ENCODE measurements at regions not wholly inside any gene's neighbourhood (a gene's known extent, or its start where the extent isn't known, plus 50 kb on each side); places are given as distances from the start of the nearest gene placed in this dataset.

DNA sequence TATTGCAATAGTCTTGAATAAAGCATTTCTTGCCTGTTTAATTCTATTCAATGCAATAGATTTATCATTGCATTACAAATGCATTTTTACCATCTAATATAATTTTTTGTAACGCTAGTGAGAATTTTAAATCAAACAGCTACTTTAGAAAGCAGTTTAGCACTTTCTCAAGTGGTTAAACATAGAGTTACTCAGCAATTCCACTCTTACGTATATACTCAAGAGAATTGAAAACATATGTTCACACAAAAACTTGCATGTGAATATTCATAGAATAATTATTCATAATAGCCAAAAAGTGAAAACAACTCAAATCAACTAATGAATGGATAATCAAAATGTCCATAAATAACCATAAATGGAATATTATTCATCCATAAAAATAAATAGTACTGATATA lies 244.7 kb downstream of the TMEM167A start:
- H3K36me3 ChIP-seq (ENCODE audit: control insufficient read depth in 3 of 3, insufficient read depth in 3 of 3, low read length in 3 of 3) = no peaks in the 10 kb centered on the region
- H3K4me3 ChIP-seq (ENCODE audit: low read length in 3 of 3) = no peak overlapping the region
- H3K27ac ChIP-seq (ENCODE audit: low read depth, low read length) = no peak overlapping the region
- H3K9me3 ChIP-seq (ENCODE audit: control insufficient read depth in 3 of 3, low read length in 3 of 3) = no peaks in the 10 kb centered on the region
- H3K27me3 ChIP-seq (ENCODE audit: control insufficient read depth in 3 of 3, insufficient read depth in 3 of 3, low read length in 3 of 3) = no peaks in the 10 kb centered on the region
- H3K9ac ChIP-seq (ENCODE audit: low read depth in 1 of 3, low read length in 3 of 3) = no peak overlapping the region
- no peaks in the 10 kb centered on the region for H3K4me1 ChIP-seq (ENCODE audit: control insufficient read depth in 3 of 3, insufficient read depth in 3 of 3, low read length in 3 of 3)

DNA sequence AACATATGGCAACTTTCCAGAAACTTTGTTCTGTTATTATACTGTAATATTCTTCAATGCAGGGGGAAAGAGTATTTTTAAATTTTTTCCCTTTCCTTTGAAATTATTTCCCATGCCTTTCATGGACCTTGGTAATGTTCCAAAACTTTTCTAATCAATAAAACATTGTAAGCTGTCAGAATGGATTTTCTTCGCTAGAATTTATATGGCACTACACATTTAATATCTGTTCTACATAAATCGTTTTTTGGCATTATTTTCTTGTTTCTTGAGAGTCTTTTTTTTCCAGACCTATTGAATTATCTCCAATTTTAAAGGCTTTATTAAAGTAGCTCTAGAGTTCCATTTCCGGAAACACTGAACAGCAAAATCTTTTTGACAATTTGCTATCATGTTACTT lies 249.0 kb downstream of the TMEM167A start:
- H3K36me3 ChIP-seq (ENCODE audit: control insufficient read depth in 3 of 3, insufficient read depth in 3 of 3, low read length in 3 of 3) = no peaks in the 10 kb centered on the region
- H3K27ac ChIP-seq (ENCODE audit: low read depth, low read length) = no peak overlapping the region
- H3K9ac ChIP-seq (ENCODE audit: low read depth in 1 of 3, low read length in 3 of 3) = no peak overlapping the region
- no peaks in the 10 kb centered on the region for H3K4me1 ChIP-seq (ENCODE audit: control insufficient read depth in 3 of 3, insufficient read depth in 3 of 3, low read length in 3 of 3)
- no peaks in the 10 kb centered on the region for H3K27me3 ChIP-seq (ENCODE audit: control insufficient read depth in 3 of 3, insufficient read depth in 3 of 3, low read length in 3 of 3)
- no peaks in the 10 kb centered on the region for H3K9me3 ChIP-seq (ENCODE audit: control insufficient read depth in 3 of 3, low read length in 3 of 3)
- H3K4me3 ChIP-seq (ENCODE audit: low read length in 3 of 3) = no peak overlapping the region

DNA sequence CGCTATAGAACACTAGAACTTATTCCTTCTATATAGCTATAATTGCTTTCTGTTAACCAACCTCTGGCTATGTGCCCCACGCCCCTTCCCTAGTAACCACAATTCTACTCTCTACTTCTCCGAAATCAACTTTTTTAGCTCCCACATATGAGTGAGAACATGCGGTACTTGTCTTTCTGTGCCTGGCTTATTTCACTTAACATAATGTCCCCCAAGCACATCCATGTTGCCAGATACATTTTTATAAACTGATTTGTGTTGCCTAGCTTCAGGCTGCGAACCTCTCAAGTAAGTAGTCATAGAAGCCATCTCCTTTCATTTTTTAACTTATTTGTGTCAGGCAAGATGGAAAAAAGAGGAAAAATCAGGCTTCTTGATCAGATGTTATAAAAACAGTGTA lies 249.5 kb downstream of the TMEM167A start:
- Histone ChIP-seq H3K4me1 (ENCODE audit: control insufficient read depth in 3 of 3, insufficient read depth in 3 of 3, low read length in 3 of 3) (no peaks in the 10 kb centered on the region), H3K27me3 (ENCODE audit: control insufficient read depth in 3 of 3, insufficient read depth in 3 of 3, low read length in 3 of 3) (no peaks in the 10 kb centered on the region), H3K27ac (ENCODE audit: low read depth, low read length) (no peak overlapping the region), H3K36me3 (ENCODE audit: control insufficient read depth in 3 of 3, insufficient read depth in 3 of 3, low read length in 3 of 3) (no peaks in the 10 kb centered on the region), H3K9me3 (ENCODE audit: control insufficient read depth in 3 of 3, low read length in 3 of 3) (no peaks in the 10 kb centered on the region), H3K4me3 (ENCODE audit: low read length in 3 of 3) (no peak overlapping the region), H3K9ac (ENCODE audit: low read depth in 1 of 3, low read length in 3 of 3) (no peak overlapping the region)

DNA sequence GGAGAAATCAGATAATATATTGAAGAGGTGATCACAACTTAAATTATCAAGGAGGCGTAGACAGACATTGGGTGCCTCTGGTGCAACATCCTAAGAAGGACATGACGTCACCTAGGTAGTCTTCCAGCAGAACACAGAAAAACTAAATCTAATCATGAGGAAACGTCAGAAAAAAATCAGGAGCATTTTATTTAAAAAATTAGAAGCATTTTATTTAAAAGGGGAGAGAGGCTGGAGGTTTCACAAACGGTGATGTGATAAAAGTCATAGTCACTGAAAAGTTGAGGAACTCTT lies 254.6 kb downstream of the TMEM167A start:
- no peaks in the 10 kb centered on the region for H3K27me3 ChIP-seq (ENCODE audit: control insufficient read depth in 3 of 3, insufficient read depth in 3 of 3, low read length in 3 of 3)
- H3K4me3 ChIP-seq (ENCODE audit: low read length in 3 of 3) = no peak overlapping the region
- no peaks in the 10 kb centered on the region for H3K4me1 ChIP-seq (ENCODE audit: control insufficient read depth in 3 of 3, insufficient read depth in 3 of 3, low read length in 3 of 3)
- H3K27ac ChIP-seq (ENCODE audit: low read depth, low read length) = no peak overlapping the region
- no peaks in the 10 kb centered on the region for H3K9me3 ChIP-seq (ENCODE audit: control insufficient read depth in 3 of 3, low read length in 3 of 3)
- no peaks in the 10 kb centered on the region for H3K36me3 ChIP-seq (ENCODE audit: control insufficient read depth in 3 of 3, insufficient read depth in 3 of 3, low read length in 3 of 3)
- H3K9ac ChIP-seq (ENCODE audit: low read depth in 1 of 3, low read length in 3 of 3) = no peak overlapping the region

DNA sequence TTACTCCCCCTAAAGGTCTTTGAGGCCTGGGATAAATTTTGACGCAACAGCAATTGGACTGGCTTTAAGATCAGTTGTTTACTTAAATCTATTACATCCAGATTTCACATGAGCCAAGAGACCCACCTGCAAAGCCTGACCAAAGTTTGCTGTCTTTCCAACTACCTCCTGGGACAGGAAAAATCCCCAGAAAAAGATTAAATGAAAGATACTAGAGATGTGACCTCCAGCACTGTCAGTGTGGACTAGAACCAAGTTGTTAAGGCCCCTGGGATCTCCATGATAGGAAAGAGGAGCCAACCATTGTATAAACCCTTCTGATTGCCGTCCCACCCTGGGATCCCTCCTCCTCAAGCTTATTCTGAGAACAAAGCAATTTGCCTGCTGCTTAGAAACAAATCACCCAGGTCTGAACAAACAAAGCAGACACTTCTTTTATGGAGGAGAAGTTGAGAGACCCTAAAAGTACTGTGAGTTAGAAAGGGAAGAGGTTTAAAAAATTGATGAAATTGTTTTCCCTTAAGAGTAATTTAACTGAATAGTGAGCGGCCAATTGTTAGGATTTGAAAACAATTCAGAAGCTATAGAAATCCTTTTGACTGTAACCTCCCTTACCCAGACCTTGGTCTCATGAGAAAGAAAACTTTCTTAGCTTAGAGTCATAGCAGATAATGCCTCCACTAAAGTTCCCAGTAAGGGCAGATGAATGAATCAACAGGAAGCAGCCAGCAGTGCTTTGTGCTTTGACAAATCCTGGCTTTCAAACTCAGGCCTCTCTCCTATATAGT lies 255.2 kb downstream of the TMEM167A start:
- no peak overlapping the region for H3K4me3 ChIP-seq (ENCODE audit: low read length in 3 of 3)
- no peak overlapping the region for H3K9ac ChIP-seq (ENCODE audit: low read depth in 1 of 3, low read length in 3 of 3)
- no peak overlapping the region for H3K27ac ChIP-seq (ENCODE audit: low read depth, low read length)
- no peaks in the 10 kb centered on the region for H3K36me3 ChIP-seq (ENCODE audit: control insufficient read depth in 3 of 3, insufficient read depth in 3 of 3, low read length in 3 of 3)
- H3K9me3 ChIP-seq (ENCODE audit: control insufficient read depth in 3 of 3, low read length in 3 of 3) = no peaks in the 10 kb centered on the region
- no peaks in the 10 kb centered on the region for H3K4me1 ChIP-seq (ENCODE audit: control insufficient read depth in 3 of 3, insufficient read depth in 3 of 3, low read length in 3 of 3)
- H3K27me3 ChIP-seq (ENCODE audit: control insufficient read depth in 3 of 3, insufficient read depth in 3 of 3, low read length in 3 of 3) = no peaks in the 10 kb centered on the region

DNA sequence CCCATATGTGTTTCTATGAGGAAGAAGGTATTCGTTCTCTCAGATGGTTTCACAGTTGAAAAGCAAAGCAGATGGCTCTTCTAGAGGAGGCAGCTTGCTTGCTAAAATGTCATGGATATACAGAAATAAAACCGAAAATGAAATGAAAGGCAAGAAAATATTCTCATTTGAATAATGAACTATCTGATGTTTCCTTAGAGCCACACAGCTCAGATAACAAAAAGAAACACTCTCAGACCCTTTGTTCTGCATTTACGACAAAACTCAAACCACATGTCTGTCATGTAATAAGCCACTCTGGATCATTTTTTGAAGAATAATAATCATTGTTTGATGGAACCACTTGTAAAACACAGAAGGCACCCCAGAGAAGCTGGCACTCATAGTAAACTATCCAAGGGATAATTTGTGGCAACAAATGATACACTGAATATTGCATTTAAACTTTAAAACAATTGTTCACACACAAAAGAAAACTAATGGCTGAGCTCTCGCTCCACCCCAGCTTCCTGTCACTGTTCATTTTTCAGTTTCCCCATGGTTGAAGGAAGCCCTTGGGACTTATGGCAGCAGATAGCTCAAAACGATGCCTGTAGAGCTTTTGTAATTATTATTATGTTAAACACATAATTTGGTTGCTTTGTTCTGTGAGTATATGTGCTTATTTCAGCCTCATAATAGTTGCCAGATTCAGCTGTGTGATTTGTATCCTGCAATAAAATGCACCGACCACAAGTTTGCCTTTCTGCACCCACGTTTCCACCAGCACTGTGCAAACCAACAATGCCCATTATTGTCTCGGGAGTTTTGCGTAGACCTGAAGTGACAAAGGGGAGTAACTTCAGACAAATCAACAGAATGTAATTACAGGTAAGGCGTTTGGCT lies 256.0 kb downstream of the TMEM167A start:
- Histone ChIP-seq H3K9me3 (ENCODE audit: control insufficient read depth in 3 of 3, low read length in 3 of 3) (no peaks in the 10 kb centered on the region), H3K9ac (ENCODE audit: low read depth in 1 of 3, low read length in 3 of 3) (no peak overlapping the region), H3K27me3 (ENCODE audit: control insufficient read depth in 3 of 3, insufficient read depth in 3 of 3, low read length in 3 of 3) (no peaks in the 10 kb centered on the region), H3K27ac (ENCODE audit: low read depth, low read length) (no peak overlapping the region), H3K4me1 (ENCODE audit: control insufficient read depth in 3 of 3, insufficient read depth in 3 of 3, low read length in 3 of 3) (no peaks in the 10 kb centered on the region), H3K36me3 (ENCODE audit: control insufficient read depth in 3 of 3, insufficient read depth in 3 of 3, low read length in 3 of 3) (no peaks in the 10 kb centered on the region), H3K4me3 (ENCODE audit: low read length in 3 of 3) (no peak overlapping the region)

DNA sequence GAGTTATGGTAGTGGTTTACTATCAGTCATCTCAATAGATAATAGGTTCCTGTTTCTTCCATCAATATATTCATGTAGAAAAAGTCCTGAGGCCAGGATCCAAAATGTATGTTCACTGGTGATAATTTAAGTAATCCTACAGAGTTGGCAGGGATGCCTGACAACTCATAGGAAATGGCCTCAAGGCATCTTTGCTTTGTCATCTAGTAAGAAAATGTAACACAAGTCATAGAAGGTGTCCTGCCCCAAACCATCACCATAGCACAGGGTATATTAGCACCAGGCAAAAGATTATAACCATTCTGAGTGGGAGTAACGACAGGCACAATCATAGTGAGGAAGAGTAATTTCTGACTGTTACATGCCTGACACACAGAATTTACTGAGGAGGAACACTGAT lies 257.0 kb downstream of the TMEM167A start:
- H3K27me3 ChIP-seq (ENCODE audit: control insufficient read depth in 3 of 3, insufficient read depth in 3 of 3, low read length in 3 of 3) = no peaks in the 10 kb centered on the region
- no peak overlapping the region for H3K27ac ChIP-seq (ENCODE audit: low read depth, low read length)
- H3K4me1 ChIP-seq (ENCODE audit: control insufficient read depth in 3 of 3, insufficient read depth in 3 of 3, low read length in 3 of 3) = no peaks in the 10 kb centered on the region
- H3K9ac ChIP-seq (ENCODE audit: low read depth in 1 of 3, low read length in 3 of 3) = no peak overlapping the region
- H3K4me3 ChIP-seq (ENCODE audit: low read length in 3 of 3) = no peak overlapping the region
- no peaks in the 10 kb centered on the region for H3K36me3 ChIP-seq (ENCODE audit: control insufficient read depth in 3 of 3, insufficient read depth in 3 of 3, low read length in 3 of 3)
- no peaks in the 10 kb centered on the region for H3K9me3 ChIP-seq (ENCODE audit: control insufficient read depth in 3 of 3, low read length in 3 of 3)

DNA sequence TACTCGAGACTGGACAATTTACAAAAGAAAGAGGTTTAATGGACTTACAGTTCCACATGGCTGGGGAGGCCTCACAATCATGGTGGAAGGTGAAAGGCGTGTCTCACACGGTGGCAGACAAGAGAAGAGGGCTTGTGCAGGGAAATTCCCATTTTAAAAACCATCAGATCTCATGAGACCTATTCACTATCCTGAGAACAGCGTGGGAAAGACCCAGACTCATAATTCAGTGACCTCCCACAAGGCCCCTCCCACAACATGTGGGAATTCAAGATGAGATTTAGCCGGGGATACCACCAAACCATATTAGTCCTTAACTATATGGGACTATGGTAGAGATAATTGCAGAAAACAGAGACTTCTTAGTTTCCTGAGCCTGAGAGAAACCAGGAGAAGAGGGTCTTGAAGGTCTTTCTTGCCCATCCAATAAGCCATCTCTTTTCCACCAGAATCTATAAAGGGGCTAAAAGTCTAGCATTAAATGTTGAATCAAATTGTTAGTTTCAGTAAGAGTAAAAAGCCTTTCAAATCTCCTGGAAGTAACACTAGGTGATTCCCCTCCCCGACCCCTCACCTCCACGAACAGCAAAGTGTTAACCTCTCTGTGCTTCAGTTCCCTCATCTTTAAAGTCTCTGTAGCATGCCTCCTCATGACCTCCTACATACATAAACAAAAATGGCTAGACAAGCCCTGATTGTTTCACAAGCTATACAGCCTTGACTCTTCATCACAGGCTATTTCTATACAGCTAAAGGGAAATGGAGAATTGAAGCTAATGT lies 259.1 kb downstream of the TMEM167A start:
- H3K27ac ChIP-seq (ENCODE audit: low read depth, low read length) = no peak overlapping the region
- no peaks in the 10 kb centered on the region for H3K36me3 ChIP-seq (ENCODE audit: control insufficient read depth in 3 of 3, insufficient read depth in 3 of 3, low read length in 3 of 3)

DNA sequence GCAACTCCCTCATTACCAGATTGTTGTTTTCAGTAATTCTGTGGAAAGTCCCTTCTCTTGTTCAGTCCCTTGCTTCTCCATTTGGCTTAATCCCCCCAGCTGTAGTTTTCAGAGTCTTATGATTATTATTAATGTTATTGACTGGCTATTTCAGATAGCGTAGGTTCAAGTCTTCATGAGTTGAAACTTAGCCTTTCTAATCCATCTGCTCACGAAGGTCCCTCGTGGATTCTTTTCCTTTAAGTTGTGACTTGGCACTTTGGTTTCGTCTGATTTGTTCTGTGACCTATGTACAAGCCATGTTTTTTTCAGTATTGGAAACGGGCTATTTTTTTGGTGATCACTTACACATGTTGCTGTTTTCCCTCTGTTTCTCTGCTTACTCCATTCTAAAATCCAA lies 260.3 kb downstream of the TMEM167A start:
- H3K4me3 ChIP-seq (ENCODE audit: low read length in 3 of 3) = no peak overlapping the region
- H3K9me3 ChIP-seq (ENCODE audit: control insufficient read depth in 3 of 3, low read length in 3 of 3) = no peaks in the 10 kb centered on the region
- no peak overlapping the region for H3K9ac ChIP-seq (ENCODE audit: low read depth in 1 of 3, low read length in 3 of 3)
- H3K36me3 ChIP-seq (ENCODE audit: control insufficient read depth in 3 of 3, insufficient read depth in 3 of 3, low read length in 3 of 3) = no peaks in the 10 kb centered on the region
- no peak overlapping the region for H3K27ac ChIP-seq (ENCODE audit: low read depth, low read length)
- H3K4me1 ChIP-seq (ENCODE audit: control insufficient read depth in 3 of 3, insufficient read depth in 3 of 3, low read length in 3 of 3) = no peaks in the 10 kb centered on the region
- H3K27me3 ChIP-seq (ENCODE audit: control insufficient read depth in 3 of 3, insufficient read depth in 3 of 3, low read length in 3 of 3) = no peaks in the 10 kb centered on the region

More for the DNA sequence above, 259.1 kb downstream of the TMEM167A start:
- Histone ChIP-seq H3K9me3 (ENCODE audit: control insufficient read depth in 3 of 3, low read length in 3 of 3) (no peaks in the 10 kb centered on the region), H3K27me3 (ENCODE audit: control insufficient read depth in 3 of 3, insufficient read depth in 3 of 3, low read length in 3 of 3) (no peaks in the 10 kb centered on the region), H3K9ac (ENCODE audit: low read depth in 1 of 3, low read length in 3 of 3) (no peak overlapping the region), H3K4me3 (ENCODE audit: low read length in 3 of 3) (no peak overlapping the region), H3K4me1 (ENCODE audit: control insufficient read depth in 3 of 3, insufficient read depth in 3 of 3, low read length in 3 of 3) (no peaks in the 10 kb centered on the region)

DNA sequence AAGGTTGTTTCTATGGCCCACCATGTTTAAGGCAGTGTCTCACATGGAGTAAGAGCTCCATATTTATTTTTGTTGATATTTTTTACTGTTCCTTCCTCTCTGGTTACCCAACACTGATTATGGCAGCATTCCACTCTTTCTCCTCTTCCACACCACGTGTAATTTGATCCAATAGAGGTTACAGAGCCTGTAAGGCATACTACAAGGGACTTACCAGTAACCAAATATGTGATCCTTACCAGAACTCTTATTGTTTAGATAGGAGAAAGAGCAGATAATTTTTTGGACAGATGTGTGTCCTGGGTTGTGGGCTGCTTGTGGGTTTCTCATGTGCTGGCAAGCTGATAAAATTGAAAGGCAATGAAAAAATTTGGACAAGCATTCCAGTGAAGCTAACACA lies 261.3 kb downstream of the TMEM167A start:
- Histone ChIP-seq H3K4me3 (ENCODE audit: low read length in 3 of 3) (no peak overlapping the region), H3K27ac (ENCODE audit: low read depth, low read length) (no peak overlapping the region), H3K9ac (ENCODE audit: low read depth in 1 of 3, low read length in 3 of 3) (no peak overlapping the region), H3K4me1 (ENCODE audit: control insufficient read depth in 3 of 3, insufficient read depth in 3 of 3, low read length in 3 of 3) (no peaks in the 10 kb centered on the region), H3K9me3 (ENCODE audit: control insufficient read depth in 3 of 3, low read length in 3 of 3) (no peaks in the 10 kb centered on the region), H3K36me3 (ENCODE audit: control insufficient read depth in 3 of 3, insufficient read depth in 3 of 3, low read length in 3 of 3) (no peaks in the 10 kb centered on the region), H3K27me3 (ENCODE audit: control insufficient read depth in 3 of 3, insufficient read depth in 3 of 3, low read length in 3 of 3) (no peaks in the 10 kb centered on the region)

Measured in skeletal muscle tissue (tissue), 3 donors.